Vagina (tissue), 2 donors: ENCODE measurements at regions not wholly inside any gene's neighbourhood (a gene's known extent, or its start where the extent isn't known, plus 50 kb on each side); places are given as distances from the start of the nearest gene placed in this dataset.

Source experiments
- POLR2A ChIP-seq, 2 donors: fragments of 450-650 bp; IDR thresholded peaks; one replicate each; pipeline ENCODE4 v1.6.1; 2017; ENCODE audit warnings: antibody characterized with exemption in 2 of 2, mild to moderate bottlenecking in 2 of 2, moderate library complexity in 2 of 2
- POLR2AphosphoS5 ChIP-seq, 2 donors: sonication (generic); formaldehyde crosslinking; IDR thresholded peaks; one replicate each; pipeline ENCODE4 v1.9.0; 2017; ENCODE audit warnings: antibody characterized with exemption in 2 of 2, mild to moderate bottlenecking in 2 of 2, low read depth in 1 of 2; ENCODE audit not compliant: insufficient read depth in 1 of 2
- TF ChIP-seq, protein P1 (sequence below), 3 experiments: fragments of 450-650 bp in 2 of 3; fragments of 200-600 bp in 1 of 3; sonication (generic) in 1 of 3; IDR thresholded peaks; one replicate each; pipeline ENCODE4 v1.5.1; 2017 to 2019; ENCODE audit warnings: antibody characterized with exemption in 3 of 3, mild to moderate bottlenecking in 2 of 3, moderate library complexity in 2 of 3

DNA sequence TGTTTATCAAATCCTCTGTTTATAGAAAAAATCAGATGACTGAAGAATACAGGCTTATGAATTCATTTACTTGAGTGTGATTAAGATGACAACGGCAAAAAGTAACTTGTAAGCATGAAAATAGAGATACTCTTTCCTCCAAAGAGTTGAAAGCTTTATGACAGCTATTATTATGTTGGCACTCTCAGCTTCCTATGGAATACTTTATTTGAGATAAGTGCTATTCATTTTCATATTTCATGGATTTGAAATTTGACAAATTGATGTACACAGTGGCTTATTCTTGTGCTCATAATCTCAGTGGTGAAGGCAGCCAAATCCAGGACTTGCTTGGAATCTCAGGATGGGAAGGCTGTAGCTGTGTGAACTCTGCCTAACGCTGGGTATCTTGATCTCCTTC, 991.6 kb downstream of the GALC start:
- TF ChIP-seq POLR2AphosphoS5 (IDR thresholded peaks at IDR 0.05; ENCODE audit: insufficient read depth in 1 of 2, low read depth in 1 of 2) (no peak), POLR2A (IDR thresholded peaks at IDR 0.05) (no peak)
- TF ChIP-seq, protein P1, sequence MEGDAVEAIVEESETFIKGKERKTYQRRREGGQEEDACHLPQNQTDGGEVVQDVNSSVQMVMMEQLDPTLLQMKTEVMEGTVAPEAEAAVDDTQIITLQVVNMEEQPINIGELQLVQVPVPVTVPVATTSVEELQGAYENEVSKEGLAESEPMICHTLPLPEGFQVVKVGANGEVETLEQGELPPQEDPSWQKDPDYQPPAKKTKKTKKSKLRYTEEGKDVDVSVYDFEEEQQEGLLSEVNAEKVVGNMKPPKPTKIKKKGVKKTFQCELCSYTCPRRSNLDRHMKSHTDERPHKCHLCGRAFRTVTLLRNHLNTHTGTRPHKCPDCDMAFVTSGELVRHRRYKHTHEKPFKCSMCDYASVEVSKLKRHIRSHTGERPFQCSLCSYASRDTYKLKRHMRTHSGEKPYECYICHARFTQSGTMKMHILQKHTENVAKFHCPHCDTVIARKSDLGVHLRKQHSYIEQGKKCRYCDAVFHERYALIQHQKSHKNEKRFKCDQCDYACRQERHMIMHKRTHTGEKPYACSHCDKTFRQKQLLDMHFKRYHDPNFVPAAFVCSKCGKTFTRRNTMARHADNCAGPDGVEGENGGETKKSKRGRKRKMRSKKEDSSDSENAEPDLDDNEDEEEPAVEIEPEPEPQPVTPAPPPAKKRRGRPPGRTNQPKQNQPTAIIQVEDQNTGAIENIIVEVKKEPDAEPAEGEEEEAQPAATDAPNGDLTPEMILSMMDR (IDR thresholded peaks at IDR 0.05) = no peak
